Activated gamma-delta T cell treated with anti-CD3 and anti-CD28 coated beads, Interleukin-2, amount 50 U/mL, for 16 hours (primary cell): ENCODE measurements at regions not wholly inside any gene's neighbourhood (a gene's known extent, or its start where the extent isn't known, plus 50 kb on each side); places are given as distances from the start of the nearest gene placed in this dataset.
A peak's percentile ranks its signal among the peaks of the same experiment; 100 is the strongest.
"Not testable (repeated sequence)": the region's sequence is repeated elsewhere in the genome, so short reads cannot be mapped to it uniquely, and the experiment has no call there.

Experiments
- DNase-seq: peaks from one replicate; pipeline ENCODE4 v3.0.0-alpha.2; 2020; ENCODE audit warnings: low read depth

DNA sequence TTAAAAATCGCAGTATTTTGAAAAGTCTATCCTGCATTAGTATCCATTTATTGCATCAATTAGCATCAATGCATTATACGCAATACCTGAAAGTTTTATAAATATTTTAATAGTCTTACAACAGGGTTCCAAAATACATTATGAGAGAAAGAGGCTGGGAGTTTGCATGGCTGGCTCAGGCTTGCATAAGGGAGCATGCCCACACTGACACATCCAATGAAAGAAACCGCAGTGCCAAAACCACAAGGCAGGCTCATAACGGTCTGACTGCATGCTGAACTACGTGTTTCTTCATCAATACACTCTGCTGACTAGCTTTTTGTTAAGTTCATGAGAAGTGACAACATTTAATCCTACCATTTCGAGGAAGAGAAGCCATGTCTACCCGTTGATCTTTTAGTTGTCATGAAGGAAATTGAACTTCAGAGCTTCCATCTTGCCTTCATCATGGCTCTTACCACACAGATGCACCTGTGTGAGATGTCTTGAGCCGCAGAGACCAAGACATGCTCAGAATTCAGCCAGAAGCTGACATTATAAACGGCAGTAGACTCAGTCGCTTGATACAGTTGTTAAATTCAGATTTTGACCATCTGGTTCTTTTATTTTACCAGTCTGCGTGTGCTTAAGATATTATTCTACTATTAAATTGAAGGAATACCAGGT is 168.8 kb upstream of the FRG1 start:
- no peak for DNase-seq

DNA sequence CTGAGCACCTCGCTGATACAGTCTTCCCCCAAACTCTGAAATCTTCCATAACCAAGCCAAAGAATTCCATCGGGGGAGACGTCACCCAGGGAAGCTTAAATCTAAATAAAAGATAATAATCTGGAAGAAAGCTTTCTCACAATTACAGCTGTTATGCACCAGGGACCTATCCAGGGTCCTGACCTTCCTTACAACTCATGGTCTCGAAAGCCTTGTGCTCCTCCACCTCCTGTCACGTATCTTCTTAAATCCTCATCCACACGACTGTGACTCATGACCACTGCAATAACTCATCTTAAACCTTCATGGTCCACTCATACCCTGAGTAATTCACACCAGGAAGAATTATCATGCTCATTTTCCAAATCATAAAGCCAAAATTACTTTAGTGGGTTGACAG is 166.8 kb upstream of the FRG1 start:
- DNase-seq: no peak

DNA sequence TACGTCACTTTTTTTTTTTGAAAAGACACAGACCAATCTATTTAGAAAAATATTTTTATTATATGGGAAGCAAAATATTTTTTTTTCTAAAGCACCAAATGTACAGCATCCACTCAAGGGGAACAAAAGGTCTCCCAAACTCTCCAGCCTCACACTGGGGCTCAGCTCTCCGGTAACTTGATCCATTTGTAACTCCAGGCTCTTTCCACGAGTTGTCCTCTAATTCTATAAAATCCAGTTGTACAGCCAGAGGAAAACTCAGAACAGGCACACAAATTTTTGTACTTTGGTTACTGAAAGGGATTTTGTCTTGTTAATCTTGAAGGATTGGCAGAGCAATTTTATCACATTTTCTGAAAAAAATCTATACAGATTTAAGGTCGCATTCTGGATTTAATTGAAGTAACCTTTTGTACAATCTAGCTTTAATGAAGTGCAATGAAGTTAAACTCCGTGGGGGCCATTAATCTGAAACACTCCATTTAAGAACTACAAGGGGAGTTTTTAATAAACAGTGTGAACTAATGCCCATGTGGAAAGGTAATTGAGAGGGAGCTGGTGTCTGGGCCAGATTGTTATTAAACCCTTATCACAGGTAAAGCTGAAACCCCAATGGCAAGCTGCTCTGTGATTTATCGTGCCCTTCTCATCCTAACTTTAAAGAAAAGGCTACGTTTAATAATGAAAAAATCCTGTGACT is 161.2 kb upstream of the FRG1 start:
- no peak for DNase-seq

DNA sequence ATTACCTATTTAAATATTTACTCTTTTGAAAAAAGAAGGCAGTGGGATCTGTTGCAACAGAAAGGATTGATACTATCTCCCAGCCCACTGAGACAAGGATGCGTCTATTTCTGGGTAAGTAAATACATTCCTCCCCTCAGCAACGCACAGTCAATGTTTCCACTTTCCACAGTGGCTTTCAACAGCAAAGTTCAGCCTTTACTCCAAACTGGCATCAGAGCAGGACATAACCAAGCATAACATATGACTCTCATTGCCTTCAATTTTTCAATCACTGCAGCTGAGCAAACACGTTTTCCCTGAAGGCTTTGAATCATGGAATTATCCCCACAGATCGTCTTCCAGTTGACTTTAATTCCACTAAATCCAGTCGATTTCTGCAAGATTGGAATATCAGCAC is 160.3 kb upstream of the FRG1 start:
- DNase-seq: no peak

DNA sequence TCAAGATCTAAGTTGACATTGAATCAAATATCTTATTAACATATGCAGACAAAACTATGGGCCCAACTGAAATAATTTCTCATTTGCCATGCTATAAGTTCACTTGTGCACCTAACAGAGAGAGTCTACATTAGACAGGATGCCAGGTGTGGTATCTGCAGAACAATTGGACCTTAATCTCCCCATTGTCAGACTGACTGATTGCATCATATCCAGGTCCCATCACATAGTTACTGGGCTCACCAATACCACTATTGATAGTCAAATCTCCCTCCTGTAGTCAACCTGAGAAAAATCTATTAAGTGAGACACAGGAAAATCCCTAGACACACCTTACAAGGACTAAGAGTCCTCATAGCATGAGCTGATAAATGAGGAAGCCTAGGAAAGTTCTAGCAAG is 156.0 kb upstream of the FRG1 start:
- no peak for DNase-seq

DNA sequence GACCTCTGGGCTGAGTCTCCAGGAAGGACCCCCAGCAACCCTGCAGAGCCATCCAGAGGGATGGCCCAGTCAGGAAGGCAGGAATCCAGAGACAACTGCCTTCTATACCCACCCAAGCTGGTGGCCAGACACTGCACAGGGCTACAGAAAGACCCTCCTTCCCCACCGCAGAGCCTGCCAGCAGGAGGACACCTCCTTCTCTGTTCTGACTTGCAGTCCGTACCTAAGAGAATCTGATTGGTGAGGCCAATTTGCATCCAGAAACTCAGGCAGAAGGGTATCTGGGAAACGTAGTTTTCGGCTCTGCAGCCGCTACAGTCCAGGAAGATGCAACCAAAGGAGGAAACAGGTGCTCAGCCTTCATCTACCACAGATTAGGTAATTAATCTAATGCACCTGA is 155.4 kb upstream of the FRG1 start:
- no peak for DNase-seq

DNA sequence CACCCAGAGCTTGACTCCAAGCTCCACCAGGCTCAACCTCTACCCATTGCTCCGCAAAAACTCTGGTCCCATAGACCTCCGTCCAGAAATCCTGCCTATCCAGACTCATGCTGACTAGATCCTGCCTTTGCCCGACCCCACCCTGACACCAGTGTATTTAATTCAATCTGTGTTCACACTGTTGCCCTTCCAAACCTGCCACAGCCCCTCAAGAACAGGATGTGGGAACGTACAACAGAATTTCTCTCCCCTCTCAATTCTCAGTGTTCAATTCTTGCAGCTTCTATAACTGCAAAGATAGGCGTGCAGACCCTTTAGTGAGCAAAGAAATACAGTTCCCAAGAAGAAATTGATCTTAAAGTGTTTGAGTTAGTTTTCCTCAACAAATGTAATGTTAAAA is 154.2 kb upstream of the FRG1 start:
- DNase-seq: no peak

DNA sequence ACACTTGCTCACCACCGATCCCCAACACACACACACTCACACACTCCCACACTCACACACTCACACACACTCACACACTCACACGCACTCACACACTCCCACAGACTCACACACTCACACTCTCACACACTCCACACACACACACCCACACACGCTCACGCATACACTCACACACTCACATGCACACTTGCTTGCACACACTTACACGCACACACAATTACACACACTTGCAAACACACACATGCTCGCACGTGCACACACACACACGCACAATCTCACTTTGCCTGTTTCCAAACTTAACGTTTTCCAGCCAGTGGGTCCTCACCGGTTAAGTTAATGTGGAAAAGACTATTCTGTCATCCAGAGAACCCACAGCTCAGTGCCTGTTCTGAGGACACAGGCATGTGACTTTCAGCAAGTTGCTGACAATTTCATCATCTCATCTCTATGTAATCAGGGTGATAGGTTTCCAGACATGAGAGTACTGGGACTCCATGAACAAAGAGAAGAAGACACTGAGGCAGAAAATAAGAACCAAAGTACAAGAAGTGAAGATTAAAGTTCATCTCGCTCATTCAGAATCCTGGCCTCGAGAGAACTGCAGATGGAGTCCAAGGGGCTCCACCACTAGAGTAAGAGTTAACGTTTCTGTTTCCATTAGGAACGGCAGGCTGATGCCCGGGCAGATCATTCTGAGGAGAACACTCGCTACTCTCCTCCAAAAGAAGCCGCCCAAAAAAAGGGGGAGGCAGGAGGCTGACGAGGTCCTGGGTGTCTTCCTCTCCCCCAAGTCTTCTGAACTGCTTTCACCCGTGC is 153.2 kb upstream of the FRG1 start:
- no peak for DNase-seq

DNA sequence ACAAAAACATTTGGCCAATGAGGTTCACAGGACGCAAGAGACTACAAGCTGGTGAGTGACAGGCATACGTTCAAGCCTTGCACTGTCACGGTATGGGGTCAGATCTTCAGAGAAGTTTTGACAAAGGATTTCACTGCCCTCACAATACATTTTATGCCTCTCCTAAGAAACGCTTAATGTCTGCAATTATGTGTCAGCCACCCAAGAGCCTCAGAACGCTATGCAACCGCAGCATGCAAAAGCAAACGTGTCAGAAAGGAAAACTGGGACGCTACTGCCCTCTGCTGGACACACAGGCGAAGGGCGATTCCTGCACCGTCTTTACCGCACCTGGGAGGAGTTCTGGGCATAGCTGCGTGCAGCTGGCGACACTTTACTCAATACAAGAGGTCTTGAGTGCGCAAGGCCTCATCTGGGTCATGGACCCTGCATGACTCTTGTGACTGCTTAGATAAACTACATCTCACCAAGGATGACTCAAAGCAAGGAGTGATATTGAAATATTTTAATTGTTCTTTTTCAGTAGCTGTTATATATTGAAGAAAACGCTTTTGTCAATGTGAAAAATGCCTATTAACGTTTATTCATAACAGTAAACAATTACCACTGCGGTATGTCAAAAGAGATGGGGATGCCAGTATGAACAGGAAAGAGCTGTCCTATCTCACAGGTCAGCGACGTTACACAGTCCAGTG is 147.6 kb upstream of the FRG1 start:
- DNase-seq: peak; percentile 8

DNA sequence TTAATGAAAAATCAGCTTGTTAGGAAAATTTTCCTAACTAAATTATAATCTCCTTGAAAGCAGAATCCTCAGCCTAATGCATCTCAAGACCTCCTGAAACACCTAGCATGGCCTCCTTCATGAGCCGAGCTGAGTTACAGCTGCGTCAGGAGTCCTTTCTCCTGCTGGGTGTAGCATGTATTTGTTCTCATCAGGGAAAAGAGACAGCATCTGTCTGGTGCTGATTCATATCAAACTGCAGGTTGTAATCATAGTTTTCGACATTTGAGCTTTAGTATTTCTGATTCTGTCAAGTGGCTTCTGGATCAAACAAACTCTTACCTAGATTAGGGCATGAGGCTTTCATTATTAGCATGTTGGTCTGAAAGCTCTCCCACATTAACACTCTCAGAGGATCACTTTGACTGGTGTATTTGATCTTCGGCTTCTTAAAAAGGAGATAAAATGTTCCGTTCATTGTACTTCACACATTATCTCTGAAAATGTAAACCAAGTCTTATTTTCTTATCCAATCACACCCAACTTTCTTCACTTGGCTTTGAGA is 140.1 kb upstream of the FRG1 start:
- DNase-seq: no peak

DNA sequence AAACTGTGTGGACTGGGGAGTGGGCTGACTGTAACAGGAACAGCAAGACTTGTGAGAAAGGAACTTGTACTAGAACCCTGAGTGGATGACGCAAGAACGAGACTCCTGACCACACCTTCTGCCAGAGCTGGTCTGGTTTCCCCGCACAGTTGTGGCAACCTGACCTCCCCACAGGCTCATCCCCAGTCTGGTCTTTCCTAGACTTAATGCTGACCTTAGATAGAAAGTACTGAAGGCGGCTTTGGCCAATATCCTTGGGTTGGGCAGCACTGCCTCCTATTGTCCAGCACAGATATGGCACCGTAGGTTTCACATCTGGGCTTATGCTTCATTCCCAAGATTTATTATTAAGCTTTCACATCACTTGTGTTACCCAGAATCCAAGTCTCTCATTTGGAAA is 137.8 kb upstream of the FRG1 start:
- DNase-seq: no peak

DNA sequence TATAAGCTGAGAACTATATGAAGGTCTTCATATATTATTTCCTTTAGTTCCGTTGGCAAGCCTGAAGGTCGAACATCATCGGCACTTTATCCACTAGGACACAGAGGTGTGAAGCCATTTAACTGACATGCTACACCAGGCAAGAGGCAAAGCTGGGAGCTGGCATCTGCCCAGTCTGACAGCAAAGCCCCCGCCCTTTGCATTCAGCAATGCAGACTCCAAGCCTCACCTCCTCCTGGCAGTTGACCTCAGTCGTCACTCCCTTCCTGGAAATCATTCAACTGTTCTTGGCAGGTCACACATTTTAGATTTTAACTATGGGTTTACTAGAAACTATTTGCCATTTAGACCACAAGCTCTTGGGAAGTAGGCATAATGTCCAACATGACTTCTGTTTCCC is 135.8 kb upstream of the FRG1 start:
- no peak for DNase-seq

DNA sequence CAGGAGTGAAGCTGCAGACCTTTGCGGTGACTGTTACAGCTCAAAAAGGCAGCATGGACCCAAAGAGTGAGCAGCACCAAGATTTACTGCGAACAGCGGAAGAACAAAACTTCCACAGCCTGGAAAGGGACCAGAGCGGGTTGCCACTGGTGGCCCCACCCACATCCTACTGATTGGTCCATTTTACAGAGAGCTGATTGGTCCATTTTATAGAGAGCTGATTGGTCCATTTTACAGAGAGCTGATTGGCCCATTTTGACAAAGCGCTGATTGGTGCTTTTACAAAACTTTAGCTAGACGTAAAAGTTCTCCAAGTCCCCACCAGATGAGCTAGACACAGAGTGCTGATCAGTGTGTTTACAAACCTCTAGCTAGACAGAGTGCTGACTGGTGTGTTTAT is 134.2 kb upstream of the FRG1 start:
- DNase-seq: no peak

DNA sequence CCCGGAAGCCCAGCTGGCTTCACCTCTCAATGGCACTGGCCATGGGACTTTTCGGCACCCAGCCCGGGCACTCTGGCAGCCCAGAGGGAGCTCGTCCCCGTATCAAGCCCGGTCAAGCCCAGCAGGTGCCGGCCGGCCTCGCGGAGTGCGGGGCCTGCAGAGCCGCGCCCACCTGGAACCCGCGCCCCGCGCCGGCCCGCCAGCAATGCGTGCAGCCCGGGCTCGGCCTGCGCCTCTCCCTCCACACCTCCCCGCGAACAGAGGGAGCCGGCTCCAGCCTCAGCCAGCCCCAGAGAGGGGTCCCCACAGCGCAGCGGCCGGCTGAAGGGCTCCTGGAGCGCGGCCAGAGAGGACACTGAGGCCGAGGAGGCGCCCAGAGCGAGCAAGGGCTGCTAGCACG is 133.6 kb upstream of the FRG1 start:
- no peak for DNase-seq

DNA sequence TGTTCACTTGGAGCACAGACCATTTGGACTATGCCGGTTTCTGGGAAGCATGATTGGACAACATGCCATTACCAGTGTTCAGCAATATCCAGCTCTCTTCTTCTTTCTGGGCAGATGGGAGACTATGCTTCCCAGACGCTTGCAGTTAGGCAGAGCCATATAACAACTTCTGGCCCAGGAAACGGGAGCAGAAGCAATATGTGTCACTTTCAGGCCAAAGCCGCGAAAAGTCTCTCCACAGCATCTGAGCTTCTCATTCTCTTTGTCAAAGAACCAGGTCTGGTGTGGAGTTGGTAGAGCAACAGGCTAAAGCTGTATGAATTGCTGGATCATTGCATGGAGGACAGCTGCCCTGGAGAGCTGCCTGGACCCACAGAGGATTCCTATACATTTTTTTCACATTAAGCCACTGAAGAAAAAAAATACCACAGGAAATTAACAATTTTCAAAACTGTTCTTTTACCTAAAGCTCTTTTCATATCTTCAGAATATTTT is 131.4 kb upstream of the FRG1 start:
- DNase-seq: no peak

DNA sequence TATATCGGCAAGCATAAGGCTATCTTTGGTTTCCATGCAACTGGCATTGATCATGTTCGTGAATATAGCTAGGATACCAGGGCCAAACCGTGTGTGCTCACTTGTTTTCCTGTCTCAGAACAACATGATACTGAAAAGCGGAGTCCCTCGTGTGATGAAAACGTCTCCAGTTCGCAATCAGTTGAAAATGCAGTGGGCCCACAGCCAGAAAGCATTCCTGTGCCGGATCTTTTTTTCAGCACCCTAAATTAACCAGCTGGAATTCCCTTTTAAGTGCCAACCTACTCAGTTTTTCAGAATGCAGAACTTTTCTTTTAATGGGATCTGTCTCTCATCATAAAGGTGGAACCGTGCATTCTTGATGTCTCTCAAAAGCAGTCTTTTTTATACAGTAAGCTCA is 130.8 kb upstream of the FRG1 start:
- no peak for DNase-seq

DNA sequence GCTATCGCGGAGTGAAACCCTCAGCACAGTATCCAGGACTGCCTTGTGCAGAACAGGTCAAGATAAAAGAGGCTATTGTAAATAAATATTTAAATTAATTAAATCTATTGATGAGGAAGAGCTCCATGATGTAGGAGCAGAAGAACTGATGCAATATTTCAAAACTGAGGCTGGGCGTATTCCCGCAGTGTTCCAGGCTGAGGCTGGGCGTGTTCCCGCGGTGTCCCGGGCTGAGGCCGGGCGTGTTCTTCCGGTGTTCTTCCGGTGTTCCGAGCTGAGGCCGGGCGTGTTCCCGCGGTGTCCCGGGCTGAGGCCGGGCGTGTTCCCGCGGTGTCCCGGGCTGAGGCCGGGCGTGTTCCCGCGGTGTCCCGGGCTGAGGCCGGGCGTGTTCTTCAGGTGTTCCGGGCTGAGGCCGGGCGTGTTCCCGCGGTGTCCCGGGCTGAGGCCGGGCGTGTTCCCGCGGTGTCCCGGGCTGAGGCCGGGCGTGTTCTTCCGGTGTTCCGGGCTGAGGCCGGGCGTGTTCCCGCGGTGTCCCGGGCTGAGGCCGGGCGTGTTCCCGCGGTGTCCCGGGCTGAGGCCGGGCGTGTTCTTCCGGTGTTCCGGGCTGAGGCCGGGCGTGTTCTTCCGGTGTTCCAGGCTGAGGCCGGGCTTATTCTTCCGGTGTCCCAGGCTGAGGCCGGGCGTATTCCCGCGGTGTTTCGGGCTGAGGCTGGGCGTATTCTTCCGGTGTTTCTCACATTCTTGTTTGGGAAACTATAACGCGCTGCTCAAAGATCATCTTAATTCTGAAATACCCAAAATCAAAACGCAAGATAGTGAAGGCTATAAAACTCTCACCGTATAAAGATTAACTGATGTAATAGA is 130.1 kb upstream of the FRG1 start:
- DNase-seq: not testable (repeated sequence)

DNA sequence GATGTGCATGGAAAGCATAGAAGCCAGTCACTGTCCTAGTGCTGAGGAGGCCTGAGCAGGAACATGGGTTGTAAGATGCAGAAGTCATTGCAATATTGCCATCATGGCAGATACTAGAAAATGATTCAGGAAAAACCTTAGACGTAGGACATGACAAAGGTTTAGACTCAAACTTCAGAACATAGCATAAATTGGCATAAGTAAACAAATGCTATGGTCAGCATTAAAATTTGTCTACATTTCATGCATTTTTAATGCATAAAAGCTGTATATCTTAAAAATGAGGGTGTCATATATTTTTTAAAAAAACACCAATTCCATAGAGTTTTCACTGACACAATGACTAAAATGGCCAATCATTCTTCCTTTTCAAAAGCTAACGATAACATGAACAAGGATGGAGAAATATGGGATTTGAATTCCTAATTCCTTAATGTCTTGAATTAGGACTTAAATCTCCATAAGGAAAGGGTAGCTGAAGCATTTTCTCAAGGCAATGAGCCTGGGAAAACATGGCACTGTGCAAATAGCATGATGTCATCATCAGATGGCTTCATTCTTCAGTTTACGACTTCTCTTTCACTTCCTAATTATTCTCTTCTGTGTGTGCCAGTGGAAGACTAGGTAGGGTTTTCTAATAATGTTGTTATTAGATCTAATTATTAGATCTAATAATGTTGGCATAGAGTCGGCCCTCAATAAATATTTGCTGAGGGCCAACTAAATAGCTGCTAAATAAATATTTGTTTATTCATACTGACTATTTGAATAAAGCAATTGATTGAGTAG is 125.1 kb upstream of the FRG1 start:
- no peak for DNase-seq

DNA sequence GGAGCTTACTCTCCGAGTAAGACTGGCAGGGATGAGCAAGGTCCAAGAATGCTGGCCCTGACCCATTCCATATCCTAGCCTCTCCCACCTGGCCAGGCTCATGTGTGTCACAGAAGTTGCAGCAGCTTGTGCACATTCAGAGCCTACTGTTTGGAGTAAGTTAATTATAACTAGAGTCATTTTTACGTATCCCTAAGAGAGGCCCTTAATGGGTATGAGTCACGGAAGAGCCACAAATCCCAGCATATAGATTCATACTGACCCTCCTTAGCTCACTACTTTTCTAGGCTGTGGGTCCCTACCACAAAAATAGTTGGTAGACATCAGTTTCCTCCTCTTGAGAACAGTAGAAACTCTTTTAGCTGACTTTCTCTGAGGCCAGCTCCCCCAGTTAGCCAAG is 118.3 kb upstream of the FRG1 start:
- no peak for DNase-seq

DNA sequence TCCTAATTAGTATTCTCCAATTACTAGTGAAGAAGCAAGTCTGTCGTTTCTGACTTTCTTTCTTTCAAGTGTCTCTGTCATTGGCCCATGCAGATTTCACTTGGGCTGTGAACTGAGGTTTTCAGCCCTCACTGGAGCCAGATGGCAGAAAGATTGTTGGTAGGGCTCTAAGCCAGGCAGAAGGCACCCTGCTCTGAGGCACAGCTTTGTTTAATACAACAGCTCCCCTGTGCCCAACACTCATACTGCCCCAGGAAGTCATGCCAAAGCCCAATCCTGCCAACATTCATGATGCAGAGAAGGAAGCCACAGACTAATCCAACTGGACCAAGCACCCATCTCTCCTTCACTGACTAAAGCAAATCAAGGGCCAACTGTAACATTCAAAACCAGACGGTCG is 117.1 kb upstream of the FRG1 start:
- DNase-seq: no peak
